IMR-90 (cell line): ENCODE measurements at regions not wholly inside any gene's neighbourhood (a gene's known extent, or its start where the extent isn't known, plus 50 kb on each side); places are given as distances from the start of the nearest gene placed in this dataset.

ENCODE experiments used
- ATAC-seq: fragments of 200-7000 bp; cut with Tn5 transposase; 2 replicates; pipeline ENCODE4 v1.9.1; 2020; ENCODE audit warnings: low read depth, mild to moderate bottlenecking, moderate library complexity
- BruUV-seq: library from RNA; stranded (reverse); fragments of 400-500 nt; replicated peaks from 2 replicates; lab custom pipeline; 2021; lab: Mats Ljungman, UMichigan
- CTCF ChIA-PET: fragments of 300-600 bp; formaldehyde crosslinking; extraction: SDS; loops from one replicate; lab custom pipeline; 2021; ENCODE audit warnings: antibody characterized with exemption; lab: Yijun Ruan, JAX
- POLR2A ChIA-PET: fragments of 300-600 bp; sonication (Branson Sonifier 250); formaldehyde crosslinking; loops from one replicate; lab custom pipeline; 2022; ENCODE audit warnings: antibody characterized with exemption; ENCODE audit not compliant: unreplicated experiment; lab: Charles Lee
- DNase-seq: peaks from one replicate; pipeline ENCODE4 v3.0.0; 2013
- H2AFZ ChIP-seq: replicated peaks from 2 replicates; pipeline ENCODE3; 2013; ENCODE audit warnings: low read length, mild to moderate bottlenecking; ENCODE audit not compliant: poor library complexity
- H2AK5ac ChIP-seq: 2 replicates; pipeline ENCODE4 v1.6.1; 2013; ENCODE audit warnings: low read depth, low read length, inconsistent platforms
- H2AK9ac ChIP-seq: replicated peaks from 2 replicates; pipeline ENCODE3; 2013; ENCODE audit warnings: mild to moderate bottlenecking, low read depth, low read length, moderate library complexity; ENCODE audit not compliant: poor library complexity
- H2BK120ac ChIP-seq: 2 replicates; pipeline ENCODE4 v1.6.1; 2013; ENCODE audit warnings: low read depth, low read length, inconsistent platforms
- H2BK15ac ChIP-seq: 3 replicates; pipeline ENCODE4 v1.6.1; 2013; ENCODE audit warnings: low read depth, low read length, inconsistent platforms
- H2BK20ac ChIP-seq: 2 replicates; pipeline ENCODE4 v1.6.1; 2013; ENCODE audit warnings: low read depth, mild to moderate bottlenecking, inconsistent platforms, low read length, moderate library complexity
- H2BK5ac ChIP-seq: 2 replicates; pipeline ENCODE4 v1.6.1; 2013; ENCODE audit warnings: mild to moderate bottlenecking, low read depth, low read length, inconsistent platforms; ENCODE audit not compliant: poor library complexity, severe bottlenecking
- H3K14ac ChIP-seq: replicated peaks from 2 replicates; pipeline ENCODE4 v1.6.1; 2013; ENCODE audit warnings: low read depth, low read length, inconsistent platforms
- H3K18ac ChIP-seq: 2 replicates; pipeline ENCODE4 v1.6.1; 2013; ENCODE audit warnings: low read depth, low read length, control low read depth
- H3K23ac ChIP-seq: 2 replicates; pipeline ENCODE4 v1.6.1; 2013; ENCODE audit warnings: low read depth, low read length, inconsistent platforms
- H3K27ac ChIP-seq: 2 replicates; pipeline ENCODE4 v1.5.1; 2013; ENCODE audit warnings: mild to moderate bottlenecking, control low read depth, low read length; ENCODE audit not compliant: insufficient read depth
- H3K27me3 ChIP-seq: 2 replicates; pipeline ENCODE4 v1.6.1; 2013; ENCODE audit warnings: low read length; ENCODE audit not compliant: control insufficient read depth, insufficient read depth
- H3K36me3 ChIP-seq: 2 replicates; pipeline ENCODE4 v1.6.1; 2013; ENCODE audit warnings: low read length, mixed read lengths; ENCODE audit not compliant: control insufficient read depth, insufficient read depth
- H3K4ac ChIP-seq: 2 replicates; pipeline ENCODE4 v1.6.1; 2013; ENCODE audit warnings: low read depth, low read length, inconsistent platforms
- H3K4me1 ChIP-seq: 2 replicates; pipeline ENCODE4 v1.6.1; 2013; ENCODE audit warnings: low read length, mixed read lengths; ENCODE audit not compliant: control insufficient read depth, insufficient read depth
- H3K4me2 ChIP-seq: 2 replicates; pipeline ENCODE4 v1.6.1; 2013; ENCODE audit warnings: low read depth, mild to moderate bottlenecking, control low read depth, low read length, moderate library complexity
- H3K4me3 ChIP-seq: 2 replicates; pipeline ENCODE4 v1.5.1; 2013; ENCODE audit warnings: low read depth, mild to moderate bottlenecking, control low read depth, low read length, moderate library complexity; ENCODE audit not compliant: insufficient read depth
- H3K56ac ChIP-seq: 2 replicates; pipeline ENCODE4 v1.6.1; 2013; ENCODE audit warnings: low read length, inconsistent platforms; ENCODE audit not compliant: insufficient read depth; ENCODE audit errors: extremely low read depth
- H3K79me1 ChIP-seq, 2 experiments: 2 replicates each; pipeline ENCODE4 v1.6.1; 2013; ENCODE audit warnings: low read length in 2 of 2, inconsistent platforms in 1 of 2, low read depth in 1 of 2
- H3K9ac ChIP-seq: 2 replicates; pipeline ENCODE4 v1.6.1; 2013; ENCODE audit warnings: low read depth, low read length, control low read depth
- H3K9me1 ChIP-seq: 2 replicates; pipeline ENCODE4 v1.6.1; 2013; ENCODE audit warnings: low read length, inconsistent platforms; ENCODE audit not compliant: insufficient read depth
- H3K9me3 ChIP-seq: 2 replicates; pipeline ENCODE4 v1.6.1; 2013; ENCODE audit warnings: low read length; ENCODE audit not compliant: control insufficient read depth, insufficient read depth
- H4K20me1 ChIP-seq: 2 replicates; pipeline ENCODE4 v1.6.1; 2013; ENCODE audit warnings: low read length, inconsistent platforms; ENCODE audit not compliant: insufficient read depth
- H4K5ac ChIP-seq: 2 replicates; pipeline ENCODE4 v1.6.1; 2013; ENCODE audit warnings: mild to moderate bottlenecking, low read depth, low read length, control low read depth
- H4K8ac ChIP-seq, 2 experiments: 2 replicates each; pipeline ENCODE4 v1.6.1; 2013; ENCODE audit warnings: low read depth in 2 of 2, low read length in 2 of 2, control low read depth in 1 of 2, inconsistent platforms in 1 of 2
- H4K91ac ChIP-seq: 2 replicates; pipeline ENCODE4 v1.6.1; 2013; ENCODE audit warnings: low read depth, low read length, inconsistent platforms; ENCODE audit not compliant: insufficient read depth
- MAZ ChIP-seq: IDR thresholded peaks from 2 replicates; pipeline ENCODE4 v1.6.1; 2012; ENCODE audit warnings: low read depth, mild to moderate bottlenecking, low read length, improper control_type of control experiment, moderate library complexity, borderline replicate concordance
- NFE2L2 ChIP-seq: fragments of 150-350 bp; IDR thresholded peaks from 2 replicates; pipeline ENCODE4 v1.6.1; 2016; ENCODE audit warnings: low read depth, mild to moderate bottlenecking, low read length
- POLR2A ChIP-seq: IDR thresholded peaks from 2 replicates; pipeline ENCODE4 v1.6.1; 2012; ENCODE audit warnings: mild to moderate bottlenecking, low read depth, low read length
- RAD21 ChIP-seq: IDR thresholded peaks from 2 replicates; pipeline ENCODE4 v1.6.1; 2012; ENCODE audit warnings: low read length, improper control_type of control experiment
- RCOR1 ChIP-seq: IDR thresholded peaks from 2 replicates; pipeline ENCODE4 v1.6.1; 2012; ENCODE audit warnings: mild to moderate bottlenecking, low read length, improper control_type of control experiment; ENCODE audit not compliant: insufficient replicate concordance
- WGBS, 2 experiments: methylation state at CpG; one replicate each; pipeline versions ENCODE4 v1.1.5 to v1.1.7; 2013; ENCODE audit warnings: missing lambda C conversion rate in 2 of 2; ENCODE audit not compliant: insufficient read length in 1 of 2; ENCODE audit errors: extremely low coverage in 2 of 2; 5-methylcytosine and 5-hydroxymethylcytosine counted together
- dilution Hi-C: fragments of 300-500 bp; cut with HindIII; formaldehyde crosslinking; loops from one replicate; pipeline ENCODE4 v1.14.3; 2018; ENCODE audit warnings: low sequenced_read_pairs; ENCODE audit not compliant: unreplicated experiment
- in situ Hi-C: fragments of 300-500 bp; cut with MboI; formaldehyde crosslinking; loops from 3 replicates; pipeline ENCODE4 v1.14.3; 2019; ENCODE audit warnings: low sequenced_read_pairs, inconsistent platforms, mixed read lengths
- intact Hi-C: fragments of 100-400 bp; cut with micrococcal nuclease; formaldehyde crosslinking; loops from 2 replicates; pipeline ENCODE4 v1.10.0; 2022

DNA sequence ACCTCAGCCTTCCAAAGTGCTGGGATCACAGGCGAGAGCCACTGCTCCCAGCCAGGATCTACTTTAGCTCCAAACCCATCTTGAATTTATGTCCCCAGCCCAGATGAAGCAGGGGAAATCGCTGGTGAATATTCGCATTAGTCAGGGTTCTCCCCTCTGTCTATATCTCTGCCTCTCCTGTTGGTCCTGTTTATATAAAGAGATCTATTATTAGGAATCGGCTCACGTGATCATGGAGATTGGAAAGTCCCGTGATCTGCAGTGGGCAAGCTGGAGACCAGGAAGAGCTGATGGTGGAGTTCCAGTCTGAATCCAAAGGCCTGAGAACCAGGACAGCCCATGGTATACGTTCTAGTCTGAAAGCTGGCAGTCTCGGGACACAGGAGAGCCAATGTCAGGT is 382.8 kb downstream of the SEC14L1 start:
- DNase-seq (no peak), ATAC-seq (no peak)
- Histone ChIP-seq H2BK20ac (no peak overlapping the region), H3K23ac (no peak overlapping the region), H3K56ac (no peak overlapping the region), H4K91ac (no peak overlapping the region), H4K20me1 (no peaks in the 10 kb centered on the region), H3K9me1 (no peaks in the 10 kb centered on the region), H3K4me1 (no peaks in the 10 kb centered on the region), H3K79me1 (no peaks in the 10 kb centered on the region), H3K36me3 (no peaks in the 10 kb centered on the region), H2AK9ac (no peak overlapping the region), H3K4me3 (no peak overlapping the region), H3K27me3 (peaks cover 16% of the 10 kb centered on the region; the same call in 1 of the 2 replicates), H2AFZ (no peak overlapping the region), H3K27ac (no peak overlapping the region), H4K8ac (no peak overlapping the region), H3K4ac (no peak overlapping the region), H4K5ac (no peak overlapping the region), H3K9ac (no peak overlapping the region), H2BK15ac (no peak overlapping the region), H2BK5ac (no peak overlapping the region), H3K9me3 (peaks cover 6% of the 10 kb centered on the region), H2BK120ac (no peak overlapping the region), H3K18ac (no peak overlapping the region), H3K14ac (no peak overlapping the region), H2AK5ac (no peak overlapping the region), H3K4me2 (no peak overlapping the region)
- dilution Hi-C loops: no loop called here
- intact Hi-C loops: no loop called here
- WGBS, 2 experiments: 60% methylated on average over 2 of the region's 8 CpGs; no CpG with 5 or more reads in 1 of the 2 experiments
- TF ChIP-seq RAD21 (no peak), NFE2L2 (no peak), RCOR1 (no peak), MAZ (no peak), POLR2A (no peak)
- no TSS peak for BruUV-seq
- in situ Hi-C loops: no loop called here
- POLR2A ChIA-PET: no interaction called here
- CTCF ChIA-PET: interaction anchor here (0.7 kb wide), 1 partner anchor 29 kb away, joined by 3 read pairs; no protein-coding TSS in a partner anchor
